H1 (cell line): ENCODE measurements at regions not wholly inside any gene's neighbourhood (a gene's known extent, or its start where the extent isn't known, plus 50 kb on each side); places are given as distances from the start of the nearest gene placed in this dataset.

ENCODE experiments used
- CTCF ChIA-PET: fragments of 300-600 bp; sonication (Branson Sonifier 250); formaldehyde crosslinking; loops from one replicate; lab custom pipeline; 2021; ENCODE audit not compliant: partially characterized antibody; lab: Charles Lee
- POLR2A ChIA-PET: fragments of 300-600 bp; sonication (Branson Sonifier 250); formaldehyde crosslinking; loops from one replicate; lab custom pipeline; 2021; ENCODE audit warnings: inconsistent platforms; ENCODE audit not compliant: partially characterized antibody; lab: Charles Lee
- DNase-seq, 2 experiments: peaks; one replicate each; pipeline versions ENCODE4 v3.0.0 to v3.0.0-alpha.2; 2010 to 2022; ENCODE audit warnings: low spot score in 2 of 2, low read depth in 1 of 2, mixed read lengths in 1 of 2
- FAIRE-seq: peaks from 2 replicates; lab custom pipeline; 2011; peaks lifted over from hg19 to GRCh38; lab: Jason Lieb, UNC
- H2AFZ ChIP-seq: 2 replicates; pipeline ENCODE4 v1.8.1; 2012; ENCODE audit warnings: low read length, inconsistent platforms
- H2AK5ac ChIP-seq: 2 replicates; pipeline ENCODE4 v1.6.1; 2013; ENCODE audit warnings: low read depth, low read length
- H2BK120ac ChIP-seq: replicated peaks from 2 replicates; pipeline ENCODE3; 2013; ENCODE audit warnings: low read depth, low read length, inconsistent platforms
- H2BK12ac ChIP-seq: 2 replicates; pipeline ENCODE4 v1.6.1; 2013; ENCODE audit warnings: low read depth, low read length
- H2BK15ac ChIP-seq: 2 replicates; pipeline ENCODE4 v1.6.1; 2013; ENCODE audit warnings: low read length
- H2BK20ac ChIP-seq: 2 replicates; pipeline ENCODE4 v1.6.1; 2013; ENCODE audit warnings: low read length
- H2BK5ac ChIP-seq: 2 replicates; pipeline ENCODE4 v1.6.1; 2013; ENCODE audit warnings: low read depth, low read length
- H3K14ac ChIP-seq: 2 replicates; pipeline ENCODE4 v1.6.1; 2013; ENCODE audit warnings: inconsistent platforms; ENCODE audit not compliant: insufficient read length
- H3K18ac ChIP-seq: 2 replicates; pipeline ENCODE4 v1.6.1; 2013; ENCODE audit warnings: low read length; ENCODE audit errors: extremely low read depth
- H3K23ac ChIP-seq: 2 replicates; pipeline ENCODE4 v1.6.1; 2013; ENCODE audit warnings: inconsistent platforms; ENCODE audit not compliant: insufficient read length
- H3K23me2 ChIP-seq: 2 replicates; pipeline ENCODE4 v1.6.1; 2013; ENCODE audit warnings: low read depth, low read length
- H3K27ac ChIP-seq: 2 replicates; pipeline ENCODE4 v1.6.1; 2011; ENCODE audit warnings: low read depth, low read length, inconsistent platforms
- H3K27me3 ChIP-seq, 4 experiments: replicated peaks in 1 of 4; 1 replicate in 1 of 4; 2 replicates in 3 of 4; pipeline versions ENCODE4 v1.6.1 to v1.8.1; 2011 to 2013; ENCODE audit warnings: low read length in 3 of 4, mild to moderate bottlenecking in 3 of 4, inconsistent platforms in 2 of 4, mixed read lengths in 2 of 4, moderate library complexity in 1 of 4; ENCODE audit not compliant: control insufficient read depth in 3 of 4, insufficient read depth in 3 of 4; ENCODE audit errors: extremely low read depth in 1 of 4
- H3K36me3 ChIP-seq, 4 experiments: 2 replicates each; pipeline versions ENCODE4 v1.6.1 to v1.8.1; 2011 to 2013; ENCODE audit warnings: mild to moderate bottlenecking in 4 of 4, low read length in 3 of 4, moderate library complexity in 2 of 4, control low read depth in 1 of 4, inconsistent platforms in 1 of 4; ENCODE audit not compliant: insufficient read depth in 4 of 4, control insufficient read depth in 2 of 4
- H3K4ac ChIP-seq: replicated peaks from 2 replicates; pipeline ENCODE3; 2013; ENCODE audit warnings: low read length, low read depth, mixed read lengths, inconsistent platforms; ENCODE audit not compliant: insufficient read length
- H3K4me1 ChIP-seq, 4 experiments: replicated peaks in 1 of 4; 1 replicate in 1 of 4; 2 replicates in 3 of 4; pipeline versions ENCODE4 v1.6.1 to v1.8.1; 2011 to 2013; ENCODE audit warnings: low read length in 3 of 4, inconsistent platforms in 2 of 4, mixed read lengths in 1 of 4; ENCODE audit not compliant: insufficient read depth in 4 of 4, control insufficient read depth in 3 of 4
- H3K4me2 ChIP-seq, 2 experiments: 2 replicates each; pipeline versions ENCODE4 v1.6.1 to v1.8.1; 2011 to 2013; ENCODE audit warnings: low read depth in 2 of 2, low read length in 2 of 2, control low read depth in 1 of 2, inconsistent platforms in 1 of 2, mild to moderate bottlenecking in 1 of 2; ENCODE audit not compliant: insufficient read depth in 1 of 2
- H3K4me3 ChIP-seq, 4 experiments: fragments of 200-600, 300-600 bp in 1 of 4; sonication (generic), shearing (Covaris generic), sonication (Bioruptor Twin) in 1 of 4; 2 replicates each; pipeline versions ENCODE4 v1.5.1 to v1.8.1; 2011 to 2016; ENCODE audit warnings: low read length in 4 of 4, low read depth in 3 of 4, control low read depth in 2 of 4, inconsistent platforms in 2 of 4, mild to moderate bottlenecking in 2 of 4, mixed read lengths in 1 of 4, moderate library complexity in 1 of 4; ENCODE audit not compliant: insufficient read depth in 2 of 4; ENCODE audit errors: extremely low read depth in 1 of 4
- H3K56ac ChIP-seq: replicated peaks from 2 replicates; pipeline ENCODE3; 2013; ENCODE audit warnings: low read depth, mild to moderate bottlenecking, mixed read lengths, low read length, inconsistent platforms; ENCODE audit not compliant: insufficient read length
- H3K79me1 ChIP-seq: 2 replicates; pipeline ENCODE4 v1.6.1; 2013; ENCODE audit warnings: low read depth, low read length, control low read depth
- H3K79me2 ChIP-seq, 2 experiments: 2 replicates each; pipeline versions ENCODE4 v1.6.1 to v1.8.1; 2012 to 2013; ENCODE audit warnings: low read length in 2 of 2, mild to moderate bottlenecking in 2 of 2, inconsistent platforms in 1 of 2; ENCODE audit not compliant: insufficient read depth in 2 of 2, control insufficient read depth in 1 of 2
- H3K9ac ChIP-seq, 4 experiments: replicated peaks in 1 of 4; 1 replicate in 1 of 4; 2 replicates in 3 of 4; pipeline versions ENCODE4 v1.6.1 to v1.8.1; 2011 to 2013; ENCODE audit warnings: low read depth in 3 of 4, low read length in 3 of 4, control low read depth in 2 of 4, mild to moderate bottlenecking in 2 of 4, moderate library complexity in 2 of 4, inconsistent platforms in 1 of 4; ENCODE audit errors: extremely low read depth in 1 of 4
- H3K9me3 ChIP-seq, 2 experiments: 2 replicates each; pipeline versions ENCODE4 v1.6.1 to v1.8.1; 2012 to 2013; ENCODE audit warnings: mild to moderate bottlenecking in 2 of 2, moderate library complexity in 2 of 2, control low read depth in 1 of 2, inconsistent platforms in 1 of 2, low read depth in 1 of 2, low read length in 1 of 2, mixed read lengths in 1 of 2; ENCODE audit not compliant: insufficient read depth in 2 of 2
- H4K20me1 ChIP-seq, 2 experiments: replicated peaks in 1 of 2; 2 replicates each; pipeline versions ENCODE3 to v1.8.1; 2011 to 2013; ENCODE audit warnings: inconsistent platforms in 2 of 2, low read length in 2 of 2, mild to moderate bottlenecking in 1 of 2; ENCODE audit not compliant: insufficient read depth in 2 of 2, control insufficient read depth in 1 of 2
- H4K5ac ChIP-seq: 2 replicates; pipeline ENCODE4 v1.6.1; 2013; ENCODE audit warnings: low read length, low read depth, mixed read lengths, inconsistent platforms; ENCODE audit not compliant: insufficient read length
- H4K8ac ChIP-seq: 2 replicates; pipeline ENCODE4 v1.8.0; 2013; ENCODE audit warnings: mild to moderate bottlenecking, moderate library complexity, low read length, inconsistent platforms; ENCODE audit not compliant: insufficient read depth; ENCODE audit errors: extremely low read depth
- H4K91ac ChIP-seq: replicated peaks from 2 replicates; pipeline ENCODE3; 2013; ENCODE audit warnings: low read length, mixed read lengths, inconsistent platforms; ENCODE audit not compliant: insufficient read length
- CHD1 ChIP-seq: IDR thresholded peaks from 2 replicates; pipeline ENCODE4 v1.6.1; 2012; ENCODE audit warnings: low read depth, low read length, improper control_type of control experiment
- RBBP5 ChIP-seq: IDR thresholded peaks from 2 replicates; pipeline ENCODE4 v1.7.1; 2012; ENCODE audit warnings: low read depth, mild to moderate bottlenecking, inconsistent platforms, low read length, moderate library complexity, borderline replicate concordance
- SIX5 ChIP-seq: IDR thresholded peaks from 2 replicates; pipeline ENCODE4 v1.6.1; 2011; ENCODE audit warnings: mild to moderate bottlenecking, low read depth, low read length
- SP4 ChIP-seq: IDR thresholded peaks from 2 replicates; pipeline ENCODE4 v1.6.1; 2012; ENCODE audit warnings: low read length, inconsistent platforms
- WGBS, 2 experiments: shearing (Covaris generic) in 1 of 2; methylation state at CpG; one replicate each; pipeline versions ENCODE4 v1.1.6 to v1.1.7; 2013 to 2015; ENCODE audit warnings: low lambda C conversion rate in 2 of 2, mixed read lengths in 2 of 2, inconsistent platforms in 1 of 2, low coverage in 1 of 2, missing lambda C conversion rate in 1 of 2; ENCODE audit not compliant: insufficient replicate concordance in 2 of 2, insufficient coverage in 1 of 2, insufficient read length in 1 of 2; ENCODE audit errors: extremely low coverage in 1 of 2, missing lambda C conversion rate in 1 of 2; 5-methylcytosine and 5-hydroxymethylcytosine counted together
- TF ChIP-seq, protein P1 (sequence below): IDR thresholded peaks from 2 replicates; pipeline ENCODE4 v1.6.1; 2011; ENCODE audit warnings: low read depth, mild to moderate bottlenecking, low read length; ENCODE audit not compliant: insufficient read depth

DNA sequence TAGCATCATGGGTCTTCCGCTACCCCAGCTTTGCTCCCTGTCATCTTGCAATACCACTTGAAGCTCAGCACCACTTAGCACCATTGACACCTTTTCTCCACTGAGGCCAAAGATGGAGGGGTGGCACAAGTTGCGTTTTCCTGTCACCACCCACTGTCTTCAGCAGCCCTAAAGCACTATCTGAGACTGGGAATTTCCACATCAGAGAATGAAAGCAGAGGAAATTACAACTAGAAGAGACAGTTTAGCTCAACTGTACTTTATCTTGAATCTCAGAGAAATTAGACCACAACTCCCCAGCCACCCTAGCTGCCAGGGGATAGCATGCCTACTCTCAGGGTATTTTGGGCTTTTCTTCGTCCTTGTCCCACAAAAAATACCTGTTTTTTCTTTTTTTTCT is 111.0 kb downstream of the DDIT4L start:
- Histone ChIP-seq H3K4me3 (no peak overlapping the region), H2BK20ac (no peak overlapping the region), H2AFZ (no peak overlapping the region; the same call in 1 of the 2 replicates), H3K18ac (no peak overlapping the region), H3K27me3 (no peaks in the 10 kb centered on the region), H4K8ac (no peak overlapping the region), H3K79me1 (no peaks in the 10 kb centered on the region), H3K27ac (no peak overlapping the region), H3K9me3 (0 out of 4 replicates have a peak, but pooled peaks cover 0 to 5% of the 10 kb centered on the region in 2 experiments), H3K14ac (no peak overlapping the region), H3K23me2 (no peaks in the 10 kb centered on the region), H3K4ac (no peak overlapping the region), H3K23ac (no peak overlapping the region), H3K4me2 (no peak overlapping the region), H3K79me2 (no peaks in the 10 kb centered on the region), H3K56ac (no peak overlapping the region), H3K36me3 (no peaks in the 10 kb centered on the region), H2BK5ac (no peak overlapping the region), H3K4me1 (no peaks in the 10 kb centered on the region), H3K9ac (no peak overlapping the region), H2BK15ac (no peak overlapping the region), H4K20me1 (no peaks in the 10 kb centered on the region), H2BK12ac (no peak overlapping the region), H2AK5ac (no peak overlapping the region), H4K91ac (no peak overlapping the region), H2BK120ac (no peak overlapping the region), H4K5ac (no peak overlapping the region)
- DNase-seq (no peak), FAIRE-seq (no peak)
- ChIA-PET CTCF (interaction anchor here (0.6 to 2.8 kb wide), 5 partner anchors 13 to 268 kb away, joined by 3 to 13 read pairs (median 4); no protein-coding TSS in a partner anchor), POLR2A (interaction anchor here (0.6 kb wide), 1 partner anchor 8 kb away, joined by 5 read pairs; no protein-coding TSS in a partner anchor)
- WGBS, 2 experiments, result 96% methylated on average over 3 of the region's 3 CpGs; no CpG with 5 or more reads in 1 of the 2 experiments
- no peak for TF ChIP-seq RBBP5
- no peak for TF ChIP-seq SIX5
- TF ChIP-seq SP4, result no peak
- TF ChIP-seq CHD1, result no peak
- TF ChIP-seq, protein P1, sequence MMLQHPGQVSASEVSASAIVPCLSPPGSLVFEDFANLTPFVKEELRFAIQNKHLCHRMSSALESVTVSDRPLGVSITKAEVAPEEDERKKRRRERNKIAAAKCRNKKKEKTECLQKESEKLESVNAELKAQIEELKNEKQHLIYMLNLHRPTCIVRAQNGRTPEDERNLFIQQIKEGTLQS, result no peak
